ENCODE measurements at regions not wholly inside any gene's neighbourhood (a gene's known extent, or its start where the extent isn't known, plus 50 kb on each side); places are given as distances from the start of the nearest gene placed in this dataset.

DNA sequence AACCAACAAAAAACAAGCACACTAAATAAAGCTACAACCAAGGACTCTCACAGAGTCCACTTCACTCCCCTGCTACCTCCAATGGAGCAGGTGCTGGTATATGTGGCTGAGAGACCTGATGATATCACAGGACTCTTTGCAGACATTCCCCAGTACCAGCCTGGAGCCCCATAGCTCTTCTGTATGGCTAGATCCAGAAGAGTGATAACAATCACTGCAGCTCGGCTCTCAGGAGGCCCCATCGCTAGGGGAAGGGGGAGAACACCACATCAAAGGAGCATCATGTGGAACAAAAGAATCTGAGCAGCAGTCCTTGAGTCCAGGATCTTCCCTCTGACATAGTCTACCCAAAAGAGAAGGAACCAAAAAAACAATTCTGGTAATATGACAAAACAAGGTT lies 237.1 kb upstream of the TLL1 start:
- TF ChIP-seq SIN3A (IDR thresholded peaks at IDR 0.05; ENCODE audit: borderline replicate concordance, insufficient read depth, low read length), result no peak
- TF ChIP-seq, protein P1, sequence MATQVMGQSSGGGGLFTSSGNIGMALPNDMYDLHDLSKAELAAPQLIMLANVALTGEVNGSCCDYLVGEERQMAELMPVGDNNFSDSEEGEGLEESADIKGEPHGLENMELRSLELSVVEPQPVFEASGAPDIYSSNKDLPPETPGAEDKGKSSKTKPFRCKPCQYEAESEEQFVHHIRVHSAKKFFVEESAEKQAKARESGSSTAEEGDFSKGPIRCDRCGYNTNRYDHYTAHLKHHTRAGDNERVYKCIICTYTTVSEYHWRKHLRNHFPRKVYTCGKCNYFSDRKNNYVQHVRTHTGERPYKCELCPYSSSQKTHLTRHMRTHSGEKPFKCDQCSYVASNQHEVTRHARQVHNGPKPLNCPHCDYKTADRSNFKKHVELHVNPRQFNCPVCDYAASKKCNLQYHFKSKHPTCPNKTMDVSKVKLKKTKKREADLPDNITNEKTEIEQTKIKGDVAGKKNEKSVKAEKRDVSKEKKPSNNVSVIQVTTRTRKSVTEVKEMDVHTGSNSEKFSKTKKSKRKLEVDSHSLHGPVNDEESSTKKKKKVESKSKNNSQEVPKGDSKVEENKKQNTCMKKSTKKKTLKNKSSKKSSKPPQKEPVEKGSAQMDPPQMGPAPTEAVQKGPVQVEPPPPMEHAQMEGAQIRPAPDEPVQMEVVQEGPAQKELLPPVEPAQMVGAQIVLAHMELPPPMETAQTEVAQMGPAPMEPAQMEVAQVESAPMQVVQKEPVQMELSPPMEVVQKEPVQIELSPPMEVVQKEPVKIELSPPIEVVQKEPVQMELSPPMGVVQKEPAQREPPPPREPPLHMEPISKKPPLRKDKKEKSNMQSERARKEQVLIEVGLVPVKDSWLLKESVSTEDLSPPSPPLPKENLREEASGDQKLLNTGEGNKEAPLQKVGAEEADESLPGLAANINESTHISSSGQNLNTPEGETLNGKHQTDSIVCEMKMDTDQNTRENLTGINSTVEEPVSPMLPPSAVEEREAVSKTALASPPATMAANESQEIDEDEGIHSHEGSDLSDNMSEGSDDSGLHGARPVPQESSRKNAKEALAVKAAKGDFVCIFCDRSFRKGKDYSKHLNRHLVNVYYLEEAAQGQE (IDR thresholded peaks at IDR 0.05; ENCODE audit: insufficient read depth in 1 of 2, low read depth in 2 of 2, low read length in 2 of 2), result no peak
- no peak for TF ChIP-seq POLR2AphosphoS5 (IDR thresholded peaks at IDR 0.05; ENCODE audit: low read depth, low read length)
- no peak for TF ChIP-seq TAF1 (IDR thresholded peaks at IDR 0.05; ENCODE audit: borderline replicate concordance, insufficient read depth, low read length)
- no peak for TF ChIP-seq FOXP2 (optimal IDR thresholded peaks at IDR 0.05; ENCODE audit: borderline replicate concordance, extremely low read depth, extremely low read length, insufficient read depth)

All from PFSK-1 (cell line).